Osteoblast (primary cell): ENCODE measurements at regions not wholly inside any gene's neighbourhood (a gene's known extent, or its start where the extent isn't known, plus 50 kb on each side); places are given as distances from the start of the nearest gene placed in this dataset.

ENCODE experiments used
- DNase-seq: peaks from one replicate; pipeline ENCODE4 v3.0.0; 2011; ENCODE audit warnings: low spot score, mixed read lengths; ENCODE audit not compliant: insufficient read length; ENCODE audit errors: missing footprints
- H2AFZ ChIP-seq: 2 replicates; pipeline ENCODE4 v1.6.0; 2011; ENCODE audit warnings: mild to moderate bottlenecking, low read length
- H3K27ac ChIP-seq: 2 replicates; pipeline ENCODE4 v1.5.1; 2011; ENCODE audit warnings: mild to moderate bottlenecking, low read depth, low read length, moderate library complexity
- H3K27me3 ChIP-seq: 2 replicates; pipeline ENCODE4 v1.6.0; 2012; ENCODE audit warnings: mild to moderate bottlenecking, control low read depth, inconsistent platforms, low read length, moderate library complexity; ENCODE audit not compliant: insufficient read depth
- H3K36me3 ChIP-seq: 2 replicates; pipeline ENCODE4 v1.5.1; 2011; ENCODE audit warnings: mild to moderate bottlenecking, low read length, control low read depth, moderate library complexity; ENCODE audit not compliant: insufficient read depth
- H3K4me1 ChIP-seq: 2 replicates; pipeline ENCODE4 v1.5.1; 2011; ENCODE audit warnings: mild to moderate bottlenecking, low read length, control low read depth, moderate library complexity; ENCODE audit not compliant: insufficient read depth
- H3K4me2 ChIP-seq: 2 replicates; pipeline ENCODE4 v1.6.0; 2011; ENCODE audit warnings: mild to moderate bottlenecking, low read length; ENCODE audit not compliant: insufficient read depth
- H3K4me3 ChIP-seq: fragments of 200-600 bp; sonication (generic); 3 replicates; pipeline ENCODE4 v1.5.1; 2012; ENCODE audit warnings: mild to moderate bottlenecking, low read length, inconsistent platforms; ENCODE audit not compliant: insufficient read depth
- H3K79me2 ChIP-seq: 2 replicates; pipeline ENCODE4 v1.6.0; 2012; ENCODE audit warnings: mild to moderate bottlenecking, low read length, control low read depth, inconsistent platforms; ENCODE audit not compliant: insufficient read depth
- H3K9me3 ChIP-seq: 2 replicates; pipeline ENCODE4 v1.5.1; 2011; ENCODE audit warnings: low read depth, low read length, control low read depth
- H4K20me1 ChIP-seq: 2 replicates; pipeline ENCODE4 v1.6.0; 2012; ENCODE audit warnings: mild to moderate bottlenecking, low read length, control low read depth; ENCODE audit not compliant: insufficient read depth
- TF ChIP-seq, protein P1 (sequence below): IDR thresholded peaks from 2 replicates; pipeline ENCODE4 v1.5.1; 2011; ENCODE audit warnings: mild to moderate bottlenecking, low read depth, low read length, moderate library complexity; ENCODE audit errors: extremely low read depth

DNA sequence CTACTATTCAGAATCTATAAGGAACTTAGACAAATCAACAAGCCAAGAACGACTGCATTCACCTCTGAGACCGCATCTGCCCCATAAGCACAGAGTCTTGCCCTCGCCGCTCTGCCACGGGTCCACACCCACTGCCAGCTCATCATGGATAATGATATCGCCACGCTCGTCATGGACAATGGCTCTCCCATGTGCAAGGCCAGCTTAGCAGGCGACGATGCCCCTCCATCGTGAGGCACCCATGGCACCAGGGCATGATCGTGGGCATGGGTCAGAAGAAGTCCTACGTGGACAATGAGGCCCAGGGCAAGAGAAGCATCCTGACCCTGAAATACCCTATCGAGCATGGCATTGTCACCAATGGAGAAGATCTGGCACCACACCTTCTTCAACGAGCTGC is 92.1 kb upstream of the FXR1 start:
- Histone ChIP-seq H3K4me2 (no peak overlapping the region), H3K9me3 (peaks cover 5% of the 10 kb centered on the region), H3K36me3 (no peaks in the 10 kb centered on the region), H3K4me1 (no peaks in the 10 kb centered on the region), H4K20me1 (no peaks in the 10 kb centered on the region), H3K79me2 (no peaks in the 10 kb centered on the region), H3K27me3 (no peaks in the 10 kb centered on the region), H3K4me3 (no peak overlapping the region), H2AFZ (no peak overlapping the region), H3K27ac (no peak overlapping the region)
- no peak for DNase-seq
- TF ChIP-seq, protein P1, sequence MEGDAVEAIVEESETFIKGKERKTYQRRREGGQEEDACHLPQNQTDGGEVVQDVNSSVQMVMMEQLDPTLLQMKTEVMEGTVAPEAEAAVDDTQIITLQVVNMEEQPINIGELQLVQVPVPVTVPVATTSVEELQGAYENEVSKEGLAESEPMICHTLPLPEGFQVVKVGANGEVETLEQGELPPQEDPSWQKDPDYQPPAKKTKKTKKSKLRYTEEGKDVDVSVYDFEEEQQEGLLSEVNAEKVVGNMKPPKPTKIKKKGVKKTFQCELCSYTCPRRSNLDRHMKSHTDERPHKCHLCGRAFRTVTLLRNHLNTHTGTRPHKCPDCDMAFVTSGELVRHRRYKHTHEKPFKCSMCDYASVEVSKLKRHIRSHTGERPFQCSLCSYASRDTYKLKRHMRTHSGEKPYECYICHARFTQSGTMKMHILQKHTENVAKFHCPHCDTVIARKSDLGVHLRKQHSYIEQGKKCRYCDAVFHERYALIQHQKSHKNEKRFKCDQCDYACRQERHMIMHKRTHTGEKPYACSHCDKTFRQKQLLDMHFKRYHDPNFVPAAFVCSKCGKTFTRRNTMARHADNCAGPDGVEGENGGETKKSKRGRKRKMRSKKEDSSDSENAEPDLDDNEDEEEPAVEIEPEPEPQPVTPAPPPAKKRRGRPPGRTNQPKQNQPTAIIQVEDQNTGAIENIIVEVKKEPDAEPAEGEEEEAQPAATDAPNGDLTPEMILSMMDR: no peak

DNA sequence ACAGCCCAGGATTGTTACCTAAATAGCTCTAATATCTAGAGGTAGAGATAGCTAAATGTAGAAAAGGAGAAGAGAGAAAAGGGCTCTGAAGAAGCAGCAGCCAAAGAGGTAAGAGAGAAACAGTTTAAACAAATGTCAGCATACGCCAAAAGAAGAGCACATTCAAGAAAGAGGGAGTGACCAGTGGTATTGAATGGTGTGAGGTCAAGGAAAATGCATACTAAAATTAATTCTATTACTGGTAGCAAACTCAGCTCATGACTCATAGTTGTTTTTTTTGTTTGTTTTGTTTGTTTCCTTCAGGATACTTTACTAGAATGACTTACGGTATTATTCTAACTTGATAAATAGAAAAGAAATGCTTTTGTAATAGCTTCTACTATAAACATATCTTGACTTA is 86.5 kb upstream of the FXR1 start:
- Histone ChIP-seq H3K9me3 (no peaks in the 10 kb centered on the region), H3K4me2 (no peak overlapping the region), H3K79me2 (no peaks in the 10 kb centered on the region), H3K27me3 (no peaks in the 10 kb centered on the region), H3K4me1 (no peaks in the 10 kb centered on the region), H2AFZ (no peak overlapping the region), H3K27ac (no peak overlapping the region), H4K20me1 (no peaks in the 10 kb centered on the region), H3K36me3 (no peaks in the 10 kb centered on the region), H3K4me3 (no peak overlapping the region)
- TF ChIP-seq, protein P1: no peak
- DNase-seq: no peak

DNA sequence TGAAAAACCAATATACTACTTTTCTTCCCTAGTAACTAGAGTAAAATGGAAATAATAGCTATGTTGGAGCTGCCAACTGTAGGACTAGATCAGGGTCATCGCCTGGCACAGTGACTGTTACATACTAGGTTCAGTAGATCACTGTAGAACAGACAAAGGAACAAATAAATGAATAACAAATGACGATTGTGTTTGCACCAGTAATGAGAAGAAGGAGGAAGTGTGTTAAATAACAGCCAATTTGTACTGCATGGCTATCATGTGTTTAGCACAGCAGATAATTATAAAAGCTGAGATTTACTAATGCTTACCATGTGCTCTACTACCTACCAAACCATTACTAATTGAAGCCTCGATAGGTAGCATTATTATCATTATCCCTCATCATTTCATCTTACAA is 85.3 kb upstream of the FXR1 start:
- TF ChIP-seq, protein P1: no peak
- Histone ChIP-seq H3K4me1 (no peaks in the 10 kb centered on the region), H3K27me3 (no peaks in the 10 kb centered on the region), H3K4me3 (no peak overlapping the region), H3K79me2 (no peaks in the 10 kb centered on the region), H3K4me2 (no peak overlapping the region), H3K9me3 (no peaks in the 10 kb centered on the region), H3K27ac (no peak overlapping the region), H3K36me3 (no peaks in the 10 kb centered on the region), H4K20me1 (no peaks in the 10 kb centered on the region), H2AFZ (no peak overlapping the region)
- DNase-seq: no peak

DNA sequence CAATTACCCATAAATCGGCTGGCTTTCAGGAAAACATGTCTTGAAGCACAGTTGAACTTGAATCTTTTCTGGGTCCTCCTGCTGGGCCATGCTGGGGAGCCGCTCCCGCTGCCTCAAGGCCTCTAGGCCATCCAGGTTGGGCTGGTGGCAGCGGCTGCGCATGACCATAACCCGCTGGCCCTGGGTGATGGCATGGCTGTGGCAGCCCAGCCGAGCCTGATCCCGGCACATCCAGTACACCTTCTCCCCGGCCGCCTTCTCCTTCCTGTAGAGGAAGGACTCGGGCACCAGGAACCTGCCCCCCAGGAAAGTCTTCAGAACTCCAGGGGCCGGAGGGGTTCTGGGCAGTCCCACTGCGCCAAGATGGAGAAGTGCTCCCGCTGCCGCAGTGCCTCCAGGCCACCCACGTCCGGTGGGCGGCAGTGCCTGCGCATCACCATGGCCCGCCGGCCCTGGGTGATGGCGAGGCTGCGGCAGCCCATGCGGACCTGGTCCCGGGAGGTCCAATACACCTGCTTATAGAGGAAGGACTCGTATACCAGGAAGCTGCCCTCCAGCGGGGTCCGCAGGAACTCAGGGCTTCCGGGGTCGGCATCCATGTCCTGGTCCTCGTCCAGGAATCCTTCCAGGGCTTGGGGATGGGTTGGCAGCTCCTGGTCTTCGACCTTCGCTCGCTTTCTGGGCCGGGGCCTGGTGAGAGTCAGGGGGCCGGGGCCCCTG is 84.3 kb upstream of the FXR1 start:
- no peaks in the 10 kb centered on the region for H3K4me1 ChIP-seq
- H3K4me2 ChIP-seq: no peak overlapping the region
- TF ChIP-seq, protein P1: no peak
- H3K9me3 ChIP-seq: no peaks in the 10 kb centered on the region
- H3K4me3 ChIP-seq: no peak overlapping the region
- no peaks in the 10 kb centered on the region for H3K36me3 ChIP-seq
- no peak overlapping the region for H2AFZ ChIP-seq
- H3K79me2 ChIP-seq: no peaks in the 10 kb centered on the region
- no peak for DNase-seq
- H3K27ac ChIP-seq: no peak overlapping the region
- H4K20me1 ChIP-seq: no peaks in the 10 kb centered on the region
- no peaks in the 10 kb centered on the region for H3K27me3 ChIP-seq
